ENCODE measurements at regions not wholly inside any gene's neighbourhood (a gene's known extent, or its start where the extent isn't known, plus 50 kb on each side); places are given as distances from the start of the nearest gene placed in this dataset.

- no peak for TF ChIP-seq POLR2A (IDR thresholded peaks at IDR 0.05)
- TF ChIP-seq, protein P1, sequence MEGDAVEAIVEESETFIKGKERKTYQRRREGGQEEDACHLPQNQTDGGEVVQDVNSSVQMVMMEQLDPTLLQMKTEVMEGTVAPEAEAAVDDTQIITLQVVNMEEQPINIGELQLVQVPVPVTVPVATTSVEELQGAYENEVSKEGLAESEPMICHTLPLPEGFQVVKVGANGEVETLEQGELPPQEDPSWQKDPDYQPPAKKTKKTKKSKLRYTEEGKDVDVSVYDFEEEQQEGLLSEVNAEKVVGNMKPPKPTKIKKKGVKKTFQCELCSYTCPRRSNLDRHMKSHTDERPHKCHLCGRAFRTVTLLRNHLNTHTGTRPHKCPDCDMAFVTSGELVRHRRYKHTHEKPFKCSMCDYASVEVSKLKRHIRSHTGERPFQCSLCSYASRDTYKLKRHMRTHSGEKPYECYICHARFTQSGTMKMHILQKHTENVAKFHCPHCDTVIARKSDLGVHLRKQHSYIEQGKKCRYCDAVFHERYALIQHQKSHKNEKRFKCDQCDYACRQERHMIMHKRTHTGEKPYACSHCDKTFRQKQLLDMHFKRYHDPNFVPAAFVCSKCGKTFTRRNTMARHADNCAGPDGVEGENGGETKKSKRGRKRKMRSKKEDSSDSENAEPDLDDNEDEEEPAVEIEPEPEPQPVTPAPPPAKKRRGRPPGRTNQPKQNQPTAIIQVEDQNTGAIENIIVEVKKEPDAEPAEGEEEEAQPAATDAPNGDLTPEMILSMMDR (IDR thresholded peaks at IDR 0.05), result no peak
Observed at GRCh38 chr18:61628085-61628484, 264.7 kb downstream of the RNF152 start.
